ENCODE measurements at regions not wholly inside any gene's neighbourhood (a gene's known extent, or its start where the extent isn't known, plus 50 kb on each side); places are given as distances from the start of the nearest gene placed in this dataset.

GRCh38 chr4:127558489-127559407 is 74.0 kb upstream of the INTU start:
- TF ChIP-seq CTCF (IDR thresholded peaks at IDR 0.05): no peak

GRCh38 chr4:127559981-127560380 is 72.8 kb upstream of the INTU start:
- no peak for TF ChIP-seq CTCF (IDR thresholded peaks at IDR 0.05)

- TF ChIP-seq CTCF (IDR thresholded peaks at IDR 0.05): no peak
These were observed 72.0 kb upstream of the INTU start for GRCh38 chr4:127560755-127561154.

- no peak for TF ChIP-seq CTCF (IDR thresholded peaks at IDR 0.05)
These were observed 58.1 kb upstream of the INTU start for GRCh38 chr4:127574643-127575042.

GRCh38 chr4:127575888-127576287 is 56.9 kb upstream of the INTU start:
- TF ChIP-seq CTCF (IDR thresholded peaks at IDR 0.05): no peak

- TF ChIP-seq CTCF (IDR thresholded peaks at IDR 0.05): no peak
These were observed 54.3 kb upstream of the INTU start for GRCh38 chr4:127578491-127578890.

GRCh38 chr4:127578967-127579366 is 53.8 kb upstream of the INTU start:
- no peak for TF ChIP-seq CTCF (IDR thresholded peaks at IDR 0.05)
